ENCODE measurements at regions not wholly inside any gene's neighbourhood (a gene's known extent, or its start where the extent isn't known, plus 50 kb on each side); places are given as distances from the start of the nearest gene placed in this dataset.

DNA sequence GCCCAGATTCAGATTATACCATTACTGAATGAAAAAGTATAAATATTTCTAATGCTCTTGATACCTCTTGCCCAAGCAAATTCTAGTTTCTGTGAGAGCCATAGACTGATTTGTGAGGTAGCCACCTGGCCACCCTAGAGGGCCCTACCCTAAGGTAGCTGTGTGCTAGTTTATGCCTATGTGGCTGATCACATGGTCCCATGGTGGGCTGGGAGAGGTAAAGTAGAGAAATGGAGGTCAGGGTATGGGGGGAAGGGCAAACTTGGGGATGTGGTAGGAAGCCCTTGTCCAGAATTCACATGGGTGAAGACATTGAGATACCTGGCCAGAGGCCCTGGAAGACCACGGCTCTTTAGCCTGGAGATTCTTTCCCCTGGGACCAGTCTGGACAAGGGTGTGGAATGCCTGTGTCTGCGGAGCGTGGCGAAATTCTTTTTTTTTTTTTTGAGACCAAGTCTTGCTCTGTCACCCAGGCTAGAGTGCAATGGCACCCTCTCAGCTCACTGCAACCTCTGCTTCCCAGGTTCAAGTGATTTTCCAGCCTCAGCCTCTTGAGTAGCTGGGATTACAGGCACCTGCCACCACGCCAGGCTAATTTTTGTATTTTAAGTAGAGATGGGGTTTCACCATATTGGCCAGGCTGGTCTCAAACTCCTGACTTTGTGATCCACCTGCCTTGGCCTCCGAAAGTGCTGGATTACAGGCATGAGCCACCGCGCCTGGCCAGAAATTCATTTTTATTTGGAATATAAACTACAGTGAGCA is 639.4 kb downstream of the ACTR3B start:
- Mint-ChIP-seq H3K4me1 (no peaks in the 10 kb centered on the region), H3K27me3 (no peaks in the 10 kb centered on the region), H3K9me3 (peaks cover 2 to 25% (median 12%) of the 10 kb centered on the region in 7 donors), H3K27ac (no peak overlapping the region), H3K36me3 (peaks cover 0 to 8% of the 10 kb centered on the region in 2 donors), H3K4me3 (no peak overlapping the region)
- DNase-seq (no peak), ATAC-seq (ENCODE audit: low read depth in 2 of 2) (no peak)

DNA sequence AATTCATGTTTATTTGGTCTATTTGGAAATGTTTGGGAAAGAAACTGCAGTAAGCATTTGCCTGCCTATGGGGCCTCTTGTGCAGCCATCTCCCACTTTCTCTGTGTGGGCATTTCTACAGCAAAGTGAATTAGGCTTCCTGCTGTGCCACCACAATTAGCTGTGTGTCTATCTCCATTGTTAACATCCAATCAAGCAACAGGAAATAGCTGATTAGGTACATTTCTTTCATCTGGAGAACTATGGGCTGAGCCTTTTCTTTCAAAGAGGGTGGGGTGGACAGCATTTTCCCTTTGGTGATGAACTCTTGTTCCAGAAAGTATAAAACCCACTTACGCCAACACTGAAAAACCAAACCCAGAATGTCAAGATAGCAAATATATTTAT is 640.0 kb downstream of the ACTR3B start:
- H3K36me3 Mint-ChIP-seq, result peaks cover 0 to 8% of the 10 kb centered on the region in 2 donors
- H3K27me3 Mint-ChIP-seq, result no peaks in the 10 kb centered on the region
- H3K27ac Mint-ChIP-seq, result no peak overlapping the region
- H3K4me3 Mint-ChIP-seq, result no peak overlapping the region
- H3K9me3 Mint-ChIP-seq, result peaks cover 2 to 23% (median 10%) of the 10 kb centered on the region in 7 donors
- no peak for DNase-seq
- no peaks in the 10 kb centered on the region for H3K4me1 Mint-ChIP-seq
- no peak for ATAC-seq (ENCODE audit: low read depth in 2 of 2)

DNA sequence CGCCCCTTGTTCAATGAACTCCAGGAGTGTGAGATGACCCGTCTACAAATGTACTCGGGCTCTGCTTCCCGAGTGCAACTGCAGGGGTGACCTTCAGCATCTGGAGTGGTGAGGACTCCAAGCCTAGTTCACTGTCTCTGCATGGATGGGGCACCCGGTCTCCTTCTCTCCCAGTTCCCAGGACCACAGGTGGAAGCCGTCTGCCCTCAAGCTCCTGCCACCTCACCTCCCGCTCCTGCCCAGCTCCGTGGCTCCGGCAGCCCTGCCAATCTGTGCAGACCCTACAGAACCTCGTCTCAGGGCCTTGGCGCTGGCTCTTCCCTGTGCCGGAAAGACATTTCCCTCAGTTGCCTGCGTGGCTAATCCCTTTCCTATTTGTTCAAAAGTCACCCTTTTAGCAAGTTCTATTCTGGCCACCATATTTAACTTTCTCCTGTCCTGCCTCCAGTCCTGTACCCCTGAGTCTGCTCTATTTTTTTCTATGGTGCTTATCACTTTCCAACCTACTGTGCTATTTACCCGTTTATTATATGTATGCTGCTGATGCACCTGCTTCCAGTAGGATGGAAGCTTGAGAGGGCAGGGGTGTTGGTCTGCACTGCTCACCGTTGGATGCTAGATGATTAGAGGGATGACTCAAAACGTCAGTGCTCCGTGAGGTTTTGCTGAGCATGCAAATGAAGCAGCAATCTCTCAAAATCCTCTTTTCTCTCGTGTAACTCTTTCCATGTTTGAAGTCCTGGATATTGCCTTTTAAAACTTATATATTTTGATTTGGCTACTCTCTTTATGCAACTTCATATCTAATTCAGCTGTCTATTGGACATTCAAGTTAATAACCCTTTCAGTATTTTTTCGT is 641.4 kb downstream of the ACTR3B start:
- H3K27ac Mint-ChIP-seq, result peak overlapping the region in 1 of 6 donors; percentile 33
- DNase-seq (no peak), ATAC-seq (ENCODE audit: low read depth in 2 of 2) (no peak)
- no peak overlapping the region for H3K4me3 Mint-ChIP-seq
- peaks cover 0 to 8% of the 10 kb centered on the region in 2 donors for H3K36me3 Mint-ChIP-seq
- H3K9me3 Mint-ChIP-seq, result peaks cover 2 to 23% (median 6%) of the 10 kb centered on the region in 7 donors
- no peaks in the 10 kb centered on the region for H3K4me1 Mint-ChIP-seq
- no peaks in the 10 kb centered on the region for H3K27me3 Mint-ChIP-seq

DNA sequence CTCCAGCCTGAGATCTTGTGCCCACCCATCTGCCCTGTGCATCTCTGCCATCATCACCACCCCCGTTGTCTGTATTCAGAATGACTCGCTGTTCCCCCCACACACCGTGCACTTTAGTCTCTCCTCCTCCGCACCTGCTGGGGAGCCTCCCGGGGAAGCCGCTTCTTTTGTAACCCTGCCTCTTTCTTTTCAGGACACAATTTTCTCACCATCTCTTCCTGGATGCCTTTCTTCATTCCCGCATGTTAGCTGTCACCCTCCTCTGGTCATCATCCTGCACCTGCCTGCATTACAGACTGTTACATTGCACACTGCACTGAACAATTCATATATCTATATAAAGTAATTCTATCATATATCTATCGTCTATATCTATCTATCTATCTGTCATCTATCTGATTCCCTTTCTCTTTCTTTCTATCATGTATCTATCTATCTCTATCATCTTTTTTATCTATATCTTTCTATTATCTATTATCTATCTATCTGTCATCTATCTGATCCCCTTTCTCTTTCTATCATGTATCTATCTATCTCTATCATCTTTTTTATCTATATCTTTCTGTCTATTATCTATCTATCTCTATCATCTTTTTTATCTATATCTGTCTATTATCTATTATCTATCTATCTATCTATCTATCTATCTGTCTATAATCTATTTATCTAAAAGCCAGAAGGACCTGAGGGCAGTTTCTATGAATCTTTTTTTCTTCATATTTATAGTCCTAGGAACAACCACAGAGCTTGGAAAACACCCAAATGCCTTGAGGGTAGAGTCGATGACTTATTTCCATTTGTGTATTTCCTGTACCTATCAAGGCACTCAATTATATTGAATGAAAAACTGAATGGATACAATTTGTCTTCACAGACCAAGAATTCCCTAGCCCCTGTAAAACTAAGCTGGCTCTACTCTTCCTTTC is 642.5 kb downstream of the ACTR3B start:
- DNase-seq, result no peak
- H3K4me1 Mint-ChIP-seq, result no peaks in the 10 kb centered on the region
- H3K36me3 Mint-ChIP-seq, result peaks cover 0 to 8% of the 10 kb centered on the region in 2 donors
- H3K27ac Mint-ChIP-seq, result no peak overlapping the region
- H3K9me3 Mint-ChIP-seq, result peaks cover 2 to 23% (median 6%) of the 10 kb centered on the region in 7 donors
- H3K27me3 Mint-ChIP-seq, result no peaks in the 10 kb centered on the region
- peak overlapping the region in 1 of 8 donors; percentile 72 for H3K4me3 Mint-ChIP-seq
- ATAC-seq (ENCODE audit: low read depth in 2 of 2), result no peak

DNA sequence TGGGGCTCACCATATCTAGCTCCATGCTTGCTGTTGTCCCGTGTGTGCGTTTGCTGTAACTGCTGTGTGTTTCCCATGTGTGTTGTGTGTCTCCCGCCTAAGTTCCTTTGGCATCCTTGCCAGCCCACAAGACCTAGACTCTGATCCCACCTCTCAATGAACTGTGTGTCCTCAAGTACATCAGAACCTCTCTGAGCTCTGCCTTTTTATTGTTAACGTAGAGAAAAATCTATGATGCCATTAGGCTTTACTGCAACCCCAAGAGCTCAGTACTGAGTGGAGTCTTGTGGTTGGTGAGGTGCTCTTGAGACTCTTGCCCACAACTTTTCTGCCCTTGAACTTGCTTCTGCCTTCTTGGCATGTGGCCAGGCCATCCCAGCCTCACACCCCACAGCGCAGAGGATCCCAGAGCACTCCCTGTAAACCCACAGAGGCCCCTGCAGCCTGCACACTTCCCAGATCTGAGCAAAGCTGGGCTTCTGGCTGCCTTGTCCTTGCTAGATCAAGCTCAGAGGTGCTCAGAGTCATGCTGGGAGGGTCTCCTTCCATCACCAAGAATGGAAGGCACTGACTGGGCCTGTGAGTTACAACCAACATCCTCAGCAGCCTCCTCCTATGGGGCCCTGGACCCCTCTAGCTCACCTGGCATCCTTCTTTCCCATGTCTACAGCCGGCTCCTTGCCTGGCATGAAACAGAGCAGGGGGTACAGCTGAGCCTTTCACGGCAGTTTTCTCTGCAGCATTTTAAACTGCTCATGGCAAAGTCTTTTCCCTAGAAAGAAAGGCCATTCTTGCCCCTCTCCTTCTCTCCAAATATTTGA is 643.4 kb downstream of the ACTR3B start:
- DNase-seq (no peak), ATAC-seq (ENCODE audit: low read depth in 2 of 2) (no peak)
- H3K27me3 Mint-ChIP-seq, result no peaks in the 10 kb centered on the region
- H3K4me1 Mint-ChIP-seq, result no peaks in the 10 kb centered on the region
- peak overlapping the region in 1 of 6 donors; percentile 45 for H3K27ac Mint-ChIP-seq
- peaks cover 2 to 23% (median 6%) of the 10 kb centered on the region in 7 donors for H3K9me3 Mint-ChIP-seq
- peaks cover 0 to 8% of the 10 kb centered on the region in 2 donors for H3K36me3 Mint-ChIP-seq
- no peak overlapping the region for H3K4me3 Mint-ChIP-seq

DNA sequence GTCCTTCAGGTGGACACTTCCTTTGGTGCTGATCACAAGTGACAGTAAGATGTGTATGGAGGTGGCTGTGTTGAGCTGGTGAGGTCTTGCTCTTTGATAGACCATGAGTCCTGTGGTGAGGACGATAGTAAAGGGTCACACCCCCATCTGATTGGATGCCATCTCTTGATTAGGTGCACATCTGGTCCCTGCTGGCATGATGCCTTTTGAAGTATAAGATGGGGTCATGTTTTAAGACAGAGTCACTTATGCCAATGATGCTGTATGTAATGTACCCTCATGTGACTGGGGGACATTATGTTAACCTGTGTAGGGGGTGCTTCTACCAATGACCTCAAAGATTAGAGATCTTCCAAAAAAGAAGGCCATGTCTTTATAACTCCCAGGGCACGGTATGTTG is 644.6 kb downstream of the ACTR3B start:
- no peaks in the 10 kb centered on the region for H3K27me3 Mint-ChIP-seq
- DNase-seq (no peak), ATAC-seq (ENCODE audit: low read depth in 2 of 2) (no peak)
- no peaks in the 10 kb centered on the region for H3K4me1 Mint-ChIP-seq
- H3K36me3 Mint-ChIP-seq, result peaks cover 0 to 8% of the 10 kb centered on the region in 2 donors
- no peak overlapping the region for H3K4me3 Mint-ChIP-seq
- H3K27ac Mint-ChIP-seq, result no peak overlapping the region
- H3K9me3 Mint-ChIP-seq, result peaks cover 2 to 20% (median 7%) of the 10 kb centered on the region in 7 donors

DNA sequence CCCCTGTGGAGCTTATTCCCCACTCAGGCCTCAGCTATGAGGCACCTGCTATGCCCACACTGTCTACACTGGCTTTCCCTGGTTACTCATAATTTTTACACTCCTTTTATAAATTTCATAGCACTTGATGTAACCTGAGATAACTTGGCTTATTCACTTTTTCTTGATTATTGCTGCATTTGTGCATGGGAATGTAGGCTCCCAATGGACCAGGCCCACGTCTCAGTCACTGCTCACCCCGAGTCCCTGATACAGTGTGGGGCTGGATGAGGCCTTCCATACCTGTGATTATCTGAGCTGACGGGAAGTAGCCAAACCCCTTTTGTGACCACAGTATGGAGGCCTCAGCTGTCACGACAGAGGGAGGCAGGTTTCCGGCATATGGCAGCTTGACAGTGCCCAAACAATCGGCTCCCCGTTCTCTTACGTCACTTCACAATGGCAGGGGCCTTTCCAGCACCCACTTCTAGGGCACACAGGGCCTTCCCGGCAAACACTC is 645.3 kb downstream of the ACTR3B start:
- peaks cover 2 to 26% (median 10%) of the 10 kb centered on the region in 7 donors for H3K9me3 Mint-ChIP-seq
- H3K27me3 Mint-ChIP-seq, result no peaks in the 10 kb centered on the region
- ATAC-seq (ENCODE audit: low read depth in 2 of 2) (no peak), DNase-seq (no peak)
- H3K36me3 Mint-ChIP-seq, result peaks cover 0 to 8% of the 10 kb centered on the region in 2 donors
- H3K4me1 Mint-ChIP-seq, result no peaks in the 10 kb centered on the region
- no peak overlapping the region for H3K27ac Mint-ChIP-seq
- no peak overlapping the region for H3K4me3 Mint-ChIP-seq

DNA sequence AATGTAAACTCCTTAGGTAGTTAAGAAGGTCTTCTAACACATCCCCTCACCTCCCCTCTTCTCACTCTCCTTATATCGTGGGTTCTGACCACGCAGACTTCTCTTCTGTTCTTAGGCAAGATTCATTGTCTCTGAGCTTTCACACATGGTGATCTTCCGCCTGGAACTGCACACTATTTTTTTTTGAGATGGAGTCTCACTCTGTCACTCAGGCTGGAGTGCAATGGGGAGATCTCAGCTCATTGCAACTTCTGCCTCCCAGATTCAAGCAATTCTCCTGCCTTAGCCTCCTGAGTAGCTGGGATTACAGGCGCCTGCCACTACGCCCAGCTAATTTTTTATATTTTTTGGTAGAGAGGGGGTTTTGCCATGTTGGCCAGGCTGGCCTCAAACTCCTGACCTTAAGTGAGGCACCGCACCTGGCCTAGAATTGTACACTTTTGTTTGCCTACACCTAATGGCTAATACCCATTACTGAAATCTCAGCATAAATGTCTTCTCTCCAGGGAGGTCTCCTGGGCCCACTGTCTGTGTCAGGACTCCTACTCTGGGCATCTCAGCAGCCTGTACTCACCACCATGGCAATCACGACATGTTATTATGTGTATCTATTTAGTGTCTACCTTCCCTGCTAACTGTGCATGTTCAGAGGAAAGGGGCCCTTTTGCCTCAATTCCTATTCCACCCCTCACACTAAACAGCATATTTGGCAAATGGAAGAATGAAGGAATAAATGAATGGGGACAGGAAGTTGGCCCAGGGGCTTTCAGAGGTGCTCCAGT is 646.3 kb upstream of the DPP6 start:
- no peaks in the 10 kb centered on the region for H3K27me3 Mint-ChIP-seq
- ATAC-seq (ENCODE audit: low read depth in 2 of 2) (no peak), DNase-seq (no peak)
- peak overlapping the region in 1 of 8 donors; percentile 44 for H3K4me3 Mint-ChIP-seq
- H3K36me3 Mint-ChIP-seq, result peaks cover 0 to 8% of the 10 kb centered on the region in 2 donors
- no peaks in the 10 kb centered on the region for H3K4me1 Mint-ChIP-seq
- no peak overlapping the region for H3K27ac Mint-ChIP-seq
- peaks cover 2 to 26% (median 10%) of the 10 kb centered on the region in 7 donors for H3K9me3 Mint-ChIP-seq

DNA sequence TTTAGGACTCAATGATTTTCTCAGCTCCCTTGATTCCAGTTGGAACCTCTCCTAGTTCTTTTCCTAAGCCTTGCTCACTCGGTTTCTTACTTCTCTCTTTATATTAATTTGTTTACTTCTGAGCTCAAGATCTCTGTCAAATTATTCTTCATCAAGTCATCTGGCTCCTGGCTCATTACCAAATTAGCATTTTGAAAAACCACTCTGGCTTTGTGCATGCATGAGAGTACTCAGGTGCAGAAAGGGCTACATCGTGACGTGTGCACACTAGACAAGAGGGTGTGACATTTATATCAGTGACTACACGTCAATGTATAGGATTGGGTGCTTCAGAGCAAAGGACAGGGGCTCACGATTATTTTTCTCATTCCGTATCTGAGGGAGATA is 645.7 kb upstream of the DPP6 start:
- Mint-ChIP-seq H3K4me3 (no peak overlapping the region), H3K27me3 (no peaks in the 10 kb centered on the region), H3K36me3 (peaks cover 0 to 13% of the 10 kb centered on the region in 2 donors), H3K4me1 (no peaks in the 10 kb centered on the region), H3K27ac (no peak overlapping the region), H3K9me3 (peaks cover 0 to 27% (median 12%) of the 10 kb centered on the region in 7 donors)
- no peak for DNase-seq
- no peak for ATAC-seq (ENCODE audit: low read depth in 2 of 2)

DNA sequence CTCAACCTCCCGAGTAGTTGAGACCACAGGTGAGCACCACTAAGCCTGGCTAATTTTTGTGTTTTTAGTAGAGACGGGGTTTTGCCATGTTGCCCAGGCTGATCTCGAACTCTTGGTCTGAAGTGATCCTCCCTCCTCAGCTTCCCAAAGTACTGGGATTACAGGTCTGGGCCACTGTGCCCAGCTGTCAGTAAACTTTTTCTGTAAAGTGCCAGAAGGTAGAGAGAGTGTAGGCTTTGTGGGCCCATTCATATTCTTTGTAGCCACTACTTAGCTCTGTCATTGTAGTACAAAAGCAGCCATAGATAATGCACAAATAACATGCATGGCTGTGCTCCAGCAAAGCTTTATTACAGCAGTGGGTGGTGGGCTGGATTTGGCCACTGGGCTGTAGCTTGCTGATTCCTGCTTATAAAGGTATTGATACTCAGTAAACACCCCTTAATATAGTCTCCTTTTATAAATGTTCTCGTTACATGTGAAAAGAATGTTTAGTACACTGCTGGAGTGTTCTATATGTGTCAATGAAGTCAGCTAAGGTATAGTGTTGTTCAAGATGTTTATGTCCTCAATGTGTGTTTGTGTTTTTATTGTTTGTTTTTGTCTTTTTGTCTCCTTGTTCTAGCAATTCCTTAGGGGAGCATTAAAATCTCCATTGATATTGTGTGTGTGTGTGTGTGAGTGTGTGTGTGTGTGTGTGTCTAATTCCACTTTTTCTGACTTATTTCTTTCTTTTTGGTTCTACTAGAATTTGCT is 644.7 kb upstream of the DPP6 start:
- peak overlapping the region in 1 of 6 donors; percentile 9 for H3K27ac Mint-ChIP-seq
- DNase-seq (no peak), ATAC-seq (ENCODE audit: low read depth in 2 of 2) (no peak)
- no peaks in the 10 kb centered on the region for H3K27me3 Mint-ChIP-seq
- no peaks in the 10 kb centered on the region for H3K4me1 Mint-ChIP-seq
- H3K36me3 Mint-ChIP-seq, result peaks cover 0 to 8% of the 10 kb centered on the region in 2 donors
- H3K4me3 Mint-ChIP-seq, result peak overlapping the region in 1 of 8 donors; percentile 11
- peaks cover under 1 to 25% (median 11%) of the 10 kb centered on the region in 7 donors for H3K9me3 Mint-ChIP-seq

Measured in naive B cell (primary cell).